H9 (cell line): ENCODE measurements at regions not wholly inside any gene's neighbourhood (a gene's known extent, or its start where the extent isn't known, plus 50 kb on each side); places are given as distances from the start of the nearest gene placed in this dataset.

Source experiments
- DNase-seq: peaks from one replicate; pipeline ENCODE4 v3.0.0-alpha.2; 2017
- H2AFZ ChIP-seq: one replicate; pipeline ENCODE4 v1.6.1; 2013; ENCODE audit warnings: mild to moderate bottlenecking, low read length, control low read depth, moderate library complexity
- H2AK5ac ChIP-seq: 2 replicates; pipeline ENCODE4 v1.6.1; 2013; ENCODE audit warnings: low read length, control low read depth, mixed read lengths; ENCODE audit not compliant: insufficient read length
- H2BK120ac ChIP-seq: one replicate; pipeline ENCODE4 v1.6.1; 2013; ENCODE audit warnings: low read depth, mild to moderate bottlenecking, low read length, control low read depth, inconsistent platforms; ENCODE audit not compliant: poor library complexity, severe bottlenecking
- H2BK12ac ChIP-seq: 2 replicates; pipeline ENCODE4 v1.6.1; 2013; ENCODE audit warnings: low read length, control low read depth, mixed read lengths, low read depth; ENCODE audit not compliant: insufficient read length
- H2BK15ac ChIP-seq: 2 replicates; pipeline ENCODE4 v1.6.1; 2013; ENCODE audit warnings: low read depth, low read length, control low read depth
- H2BK20ac ChIP-seq: one replicate; pipeline ENCODE4 v1.6.1; 2013; ENCODE audit warnings: low read depth, mild to moderate bottlenecking, low read length, control low read depth, inconsistent platforms; ENCODE audit not compliant: poor library complexity, severe bottlenecking
- H2BK5ac ChIP-seq: 2 replicates; pipeline ENCODE4 v1.6.1; 2013; ENCODE audit warnings: low read length, control low read depth, mixed read lengths; ENCODE audit not compliant: insufficient read length
- H3K14ac ChIP-seq: 2 replicates; pipeline ENCODE4 v1.6.1; 2013; ENCODE audit warnings: low read length, control low read depth; ENCODE audit not compliant: insufficient read depth
- H3K18ac ChIP-seq: 2 replicates; pipeline ENCODE4 v1.6.1; 2013; ENCODE audit warnings: low read depth, mild to moderate bottlenecking, mixed read lengths, low read length, control low read depth; ENCODE audit not compliant: insufficient read length
- H3K23ac ChIP-seq: 2 replicates; pipeline ENCODE4 v1.6.1; 2013; ENCODE audit warnings: low read length, control low read depth, mixed read lengths, low read depth; ENCODE audit not compliant: insufficient read length
- H3K23me2 ChIP-seq: 2 replicates; pipeline ENCODE4 v1.6.1; 2013; ENCODE audit warnings: low read depth, mild to moderate bottlenecking, mixed read lengths, low read length, control low read depth; ENCODE audit not compliant: insufficient read length, poor library complexity, severe bottlenecking
- H3K27ac ChIP-seq: 2 replicates; pipeline ENCODE4 v1.5.1; 2013; ENCODE audit warnings: low read length, control low read depth, mixed read lengths, low read depth; ENCODE audit not compliant: insufficient read length
- H3K27me3 ChIP-seq: 2 replicates; pipeline ENCODE4 v1.6.1; 2013; ENCODE audit warnings: low read length, control low read depth, inconsistent platforms; ENCODE audit not compliant: insufficient read depth
- H3K4ac ChIP-seq: 2 replicates; pipeline ENCODE4 v1.6.1; 2013; ENCODE audit warnings: low read depth, mild to moderate bottlenecking, control low read depth, inconsistent platforms, low read length, moderate library complexity
- H3K4me1 ChIP-seq: 2 replicates; pipeline ENCODE4 v1.6.1; 2013; ENCODE audit warnings: low read length, control low read depth, inconsistent platforms; ENCODE audit not compliant: insufficient read depth
- H3K4me2 ChIP-seq: 2 replicates; pipeline ENCODE4 v1.6.1; 2013; ENCODE audit warnings: low read length, control low read depth, mixed read lengths; ENCODE audit not compliant: insufficient read length, insufficient read depth
- H3K56ac ChIP-seq: 2 replicates; pipeline ENCODE4 v1.6.1; 2013; ENCODE audit warnings: low read depth, mild to moderate bottlenecking, mixed read lengths, low read length, control low read depth; ENCODE audit not compliant: insufficient read length
- H3K79me1 ChIP-seq: 2 replicates; pipeline ENCODE4 v1.6.1; 2013; ENCODE audit warnings: low read depth, mild to moderate bottlenecking, moderate library complexity, low read length, control low read depth, inconsistent platforms; ENCODE audit not compliant: insufficient read depth, poor library complexity, severe bottlenecking
- H3K79me2 ChIP-seq: 2 replicates; pipeline ENCODE4 v1.6.1; 2013; ENCODE audit warnings: low read length, control low read depth, inconsistent platforms; ENCODE audit not compliant: insufficient read depth
- H3K9ac ChIP-seq: 2 replicates; pipeline ENCODE4 v1.6.1; 2013; ENCODE audit warnings: low read length, control low read depth, mixed read lengths; ENCODE audit not compliant: insufficient read length; ENCODE audit errors: extremely low read depth
- H3K9me3 ChIP-seq: one replicate; pipeline ENCODE4 v1.6.1; 2013; ENCODE audit warnings: low read depth, low read length, inconsistent platforms; ENCODE audit not compliant: control insufficient read depth
- H3T11ph ChIP-seq: one replicate; pipeline ENCODE4 v1.6.1; 2013; ENCODE audit warnings: mild to moderate bottlenecking, low read length, control low read depth, inconsistent platforms
- H4K20me1 ChIP-seq: one replicate; pipeline ENCODE4 v1.6.1; 2013; ENCODE audit not compliant: control insufficient read depth, insufficient read length, insufficient read depth
- H4K5ac ChIP-seq: 2 replicates; pipeline ENCODE4 v1.6.1; 2013; ENCODE audit warnings: low read depth, mild to moderate bottlenecking, mixed read lengths, low read length, control low read depth; ENCODE audit not compliant: insufficient read length
- H4K8ac ChIP-seq: replicated peaks from 2 replicates; pipeline ENCODE4 v1.6.1; 2013; ENCODE audit warnings: low read length, control low read depth, mixed read lengths, low read depth; ENCODE audit not compliant: insufficient read length
- H4K91ac ChIP-seq: 2 replicates; pipeline ENCODE4 v1.6.1; 2013; ENCODE audit warnings: low read depth, mild to moderate bottlenecking, moderate library complexity, mixed read lengths, low read length, control low read depth; ENCODE audit not compliant: insufficient read length
- H3K27ac Mint-ChIP-seq, 3 experiments: 2 replicates in 2 of 3; 3 replicates in 1 of 3; pipeline ENCODE4 v1.8.0; 2020 to 2021; ENCODE audit warnings: mixed read lengths in 3 of 3, mild to moderate bottlenecking in 1 of 3, moderate library complexity in 1 of 3
- H3K27me3 Mint-ChIP-seq: 2 replicates; pipeline ENCODE4 v1.8.0; 2021; ENCODE audit warnings: low read depth, mild to moderate bottlenecking, moderate library complexity, mixed read lengths
- H3K36me3 Mint-ChIP-seq, 3 experiments: 2 replicates in 2 of 3; 3 replicates in 1 of 3; pipeline ENCODE4 v1.8.0; 2020 to 2021; ENCODE audit warnings: low read depth in 3 of 3, mixed read lengths in 3 of 3; ENCODE audit not compliant: insufficient read depth in 1 of 3
- H3K4me1 Mint-ChIP-seq, 2 experiments: 2 replicates each; pipeline ENCODE4 v1.8.0; 2020; ENCODE audit warnings: mixed read lengths in 2 of 2
- H3K4me3 Mint-ChIP-seq, 2 experiments: 2 replicates in 1 of 2; 3 replicates in 1 of 2; pipeline ENCODE4 v1.8.0; 2020 to 2021; ENCODE audit warnings: mild to moderate bottlenecking in 2 of 2, mixed read lengths in 2 of 2, moderate library complexity in 1 of 2
- H3K9me3 Mint-ChIP-seq, 2 experiments: 2 replicates in 1 of 2; 3 replicates in 1 of 2; pipeline ENCODE4 v1.8.0; 2020; ENCODE audit warnings: mild to moderate bottlenecking in 2 of 2, mixed read lengths in 2 of 2, moderate library complexity in 1 of 2
- CTCF ChIP-seq: fragments of 200-600 bp; sonication (generic); conservative IDR thresholded peaks from 3 replicates; pipeline ENCODE4 v1.8.0; 2021; ENCODE audit warnings: antibody characterized with exemption, mild to moderate bottlenecking
- WGBS: extraction: QIAGEN DNeasy Blood & Tissue Kit; methylation state at CpG from one replicate; pipeline ENCODE4 v1.1.7; 2013; ENCODE audit warnings: missing lambda C conversion rate, low lambda C conversion rate, mixed read lengths; ENCODE audit not compliant: insufficient read length; ENCODE audit errors: extremely low coverage; 5-methylcytosine and 5-hydroxymethylcytosine counted together

DNA sequence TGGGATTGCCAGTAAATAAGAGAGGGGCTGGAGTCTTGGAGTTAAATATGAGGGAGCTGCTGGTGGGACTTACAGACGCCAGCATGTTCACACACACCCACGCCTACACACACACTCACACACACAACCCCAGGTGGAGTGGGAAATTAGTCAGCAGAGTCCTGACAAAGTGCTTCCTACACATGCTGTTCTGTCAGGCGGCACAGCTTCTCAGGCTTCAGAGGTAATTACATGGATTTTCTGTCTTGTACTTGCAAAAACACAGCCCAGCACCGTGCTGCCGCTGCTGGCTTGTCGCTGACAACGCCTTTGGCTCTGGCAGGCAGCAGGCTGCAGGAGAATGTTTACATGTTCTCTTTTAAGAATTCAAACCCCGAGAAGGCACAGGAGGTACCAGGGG lies 1186.3 kb upstream of the CELF4 start:
- H3K56ac ChIP-seq: no peak overlapping the region
- Mint-ChIP-seq H3K27ac (peak overlapping the region in 1 of 3 experiments; percentile 6; a peak in 1 of 7 replicates), H3K4me1 (peaks cover 3% of the 10 kb centered on the region in 2 experiments; a peak in 1 of 4 replicates), H3K27me3 (no peaks in the 10 kb centered on the region), H3K36me3 (no peaks in the 10 kb centered on the region), H3K9me3 (no peaks in the 10 kb centered on the region), H3K4me3 (no peak overlapping the region)
- H3K9ac ChIP-seq: no peak overlapping the region
- no peak overlapping the region for H3K14ac ChIP-seq
- H3K18ac ChIP-seq: no peak overlapping the region
- H3K23me2 ChIP-seq: no peaks in the 10 kb centered on the region
- no peak overlapping the region for H2BK5ac ChIP-seq
- H3K4ac ChIP-seq: no peak overlapping the region
- no peak overlapping the region for H2BK15ac ChIP-seq
- H3K23ac ChIP-seq: no peak overlapping the region
- TF ChIP-seq CTCF: no peak
- no peak overlapping the region for H4K5ac ChIP-seq
- H3K27ac ChIP-seq: no peak overlapping the region
- no peaks in the 10 kb centered on the region for H3K79me2 ChIP-seq
- H2AFZ ChIP-seq: no peak overlapping the region
- WGBS: no CpG with 5 or more reads among the region's 8 CpGs
- H3K4me1 ChIP-seq: no peaks in the 10 kb centered on the region
- H3T11ph ChIP-seq: no peak overlapping the region
- H4K8ac ChIP-seq: no peak overlapping the region
- no peaks in the 10 kb centered on the region for H3K9me3 ChIP-seq
- H2BK120ac ChIP-seq: no peak overlapping the region
- H4K20me1 ChIP-seq: no peaks in the 10 kb centered on the region
- no peak overlapping the region for H2BK12ac ChIP-seq
- H2AK5ac ChIP-seq: no peak overlapping the region
- H2BK20ac ChIP-seq: no peak overlapping the region
- H3K27me3 ChIP-seq: no peaks in the 10 kb centered on the region
- no peak overlapping the region for H4K91ac ChIP-seq
- H3K79me1 ChIP-seq: no peaks in the 10 kb centered on the region
- no peak overlapping the region for H3K4me2 ChIP-seq
- no peak for DNase-seq
